ENCODE measurements at regions not wholly inside any gene's neighbourhood (a gene's known extent, or its start where the extent isn't known, plus 50 kb on each side); places are given as distances from the start of the nearest gene placed in this dataset.

DNA sequence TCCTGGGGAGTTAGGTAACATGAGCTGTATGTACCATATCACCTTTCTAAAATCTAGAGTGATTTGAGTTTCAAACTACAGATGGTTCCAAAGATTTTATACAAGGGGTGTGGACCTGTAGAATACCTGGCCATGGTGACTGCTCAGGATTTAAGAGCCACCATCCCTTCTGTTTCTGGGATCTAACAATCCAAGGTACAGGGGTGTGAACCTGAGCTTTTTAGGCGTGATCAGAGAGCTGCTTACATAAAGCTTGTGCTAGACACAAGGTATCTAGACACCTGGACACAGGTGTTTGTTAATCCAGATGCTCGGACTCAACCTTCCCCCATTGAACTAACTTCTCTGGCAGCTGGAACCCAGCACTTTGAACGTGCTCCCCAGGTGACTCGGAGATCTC, 516.4 kb downstream of the RPS24 start:
- no peak for DNase-seq

- no peak for DNase-seq
These were observed 517.1 kb downstream of the RPS24 start for GRCh38 chr10:78550716-78551115.

DNA sequence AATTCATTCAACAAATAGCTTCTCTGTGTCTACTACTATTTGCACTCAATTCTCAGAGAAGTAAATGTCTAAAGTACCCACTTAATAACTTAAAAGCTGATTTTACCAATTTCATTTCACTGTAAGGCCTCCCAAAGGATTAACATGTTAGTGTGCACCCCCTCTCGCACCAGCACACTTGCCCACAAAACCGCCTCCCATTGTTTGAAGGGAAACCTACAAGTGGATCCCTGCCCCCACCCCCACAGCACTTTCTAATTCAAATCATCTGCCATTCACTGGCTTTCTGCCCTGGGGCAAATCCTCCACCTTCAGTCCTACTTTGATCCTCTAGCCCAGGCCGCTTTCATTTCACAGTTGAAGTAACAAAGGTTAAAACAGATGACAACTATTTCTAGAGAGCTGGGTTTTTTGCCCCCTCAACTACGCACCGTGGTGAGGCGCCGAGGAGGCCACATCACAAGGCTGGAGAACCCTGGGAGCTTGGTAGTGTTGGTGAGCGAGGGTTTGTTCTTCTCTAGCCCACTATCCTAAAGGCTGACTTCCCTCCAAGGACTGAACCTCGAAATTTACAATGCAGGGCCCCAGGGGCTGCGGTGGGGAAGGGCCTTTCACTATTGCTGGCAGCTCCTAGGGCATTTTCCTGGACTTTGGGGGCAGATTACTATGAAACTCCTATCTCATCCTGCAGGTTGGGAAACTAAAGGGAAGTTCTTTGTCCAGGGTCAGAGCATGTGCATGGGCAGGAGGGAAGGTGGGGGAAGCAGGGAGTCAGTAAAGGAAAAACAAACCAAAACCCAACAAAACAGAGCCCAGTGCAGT, 517.4 kb upstream of the ZMIZ1 start:
- no peak for DNase-seq

DNA sequence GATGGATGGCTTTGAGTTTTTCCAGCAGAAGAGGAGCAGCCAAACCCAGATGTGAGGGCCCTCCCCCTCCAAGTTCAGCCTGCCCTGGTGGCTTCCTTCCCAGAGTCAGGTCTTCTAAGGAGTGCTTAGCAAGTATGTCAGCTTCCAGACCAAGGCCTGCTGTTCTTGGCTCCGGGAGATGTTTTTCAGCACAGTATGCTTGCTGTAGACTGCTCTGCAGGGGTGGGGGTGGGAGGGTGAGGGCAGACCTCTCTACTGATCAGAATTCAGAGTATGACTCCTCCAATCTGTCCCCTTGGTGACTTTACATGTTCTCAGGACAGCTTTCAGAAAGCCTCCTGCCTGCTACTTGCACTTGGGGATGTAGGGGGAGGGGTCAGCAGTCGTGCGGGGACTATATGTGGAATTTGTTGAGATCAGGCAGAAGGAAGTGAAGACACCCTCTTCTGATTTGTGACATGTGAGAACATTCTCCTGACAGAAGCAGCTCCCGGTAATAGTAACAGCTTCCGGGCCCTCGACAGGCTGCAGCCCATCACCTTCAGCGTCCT, 516.4 kb upstream of the ZMIZ1 start:
- DNase-seq = no peak

GRCh38 chr10:78553792-78554191, 515.0 kb upstream of the ZMIZ1 start:
- no peak for DNase-seq

- no peak for DNase-seq
These were observed 513.6 kb upstream of the ZMIZ1 start for GRCh38 chr10:78555128-78555527.

DNA sequence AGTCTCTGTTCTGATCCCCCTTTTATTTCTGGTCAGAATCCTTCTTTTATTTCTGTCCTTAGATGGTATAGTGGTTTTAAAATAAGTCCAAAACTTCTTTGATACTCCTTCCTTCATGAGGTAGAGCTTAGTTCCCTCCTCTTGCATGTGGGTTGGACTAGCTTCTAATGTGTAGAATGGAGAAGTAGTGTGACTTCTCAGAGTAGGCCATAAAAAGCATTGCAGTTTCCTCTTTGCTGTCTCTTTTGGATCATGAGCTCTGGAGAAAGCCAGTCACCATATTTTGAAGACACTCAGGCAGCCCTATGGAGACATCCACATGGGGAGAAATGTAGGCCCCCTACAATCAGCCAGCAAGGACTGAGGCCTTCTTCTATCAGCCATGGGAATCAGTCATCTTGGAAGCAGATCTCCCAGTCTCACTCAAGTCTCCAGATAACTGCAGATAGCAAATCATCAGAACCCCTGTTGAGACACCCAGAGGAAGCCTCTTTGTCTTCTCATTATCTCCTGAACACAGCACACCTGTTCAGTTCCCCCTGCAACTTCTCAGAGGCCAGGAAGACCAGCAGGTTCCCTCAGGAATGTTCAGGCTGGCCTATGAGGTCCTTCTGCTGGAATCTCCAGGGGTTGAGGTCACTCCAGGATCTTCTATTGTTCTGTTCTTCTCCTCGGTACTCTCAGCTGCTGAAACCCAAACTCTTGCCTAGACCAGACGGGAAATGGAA, 511.9 kb upstream of the ZMIZ1 start:
- no peak for DNase-seq

DNA sequence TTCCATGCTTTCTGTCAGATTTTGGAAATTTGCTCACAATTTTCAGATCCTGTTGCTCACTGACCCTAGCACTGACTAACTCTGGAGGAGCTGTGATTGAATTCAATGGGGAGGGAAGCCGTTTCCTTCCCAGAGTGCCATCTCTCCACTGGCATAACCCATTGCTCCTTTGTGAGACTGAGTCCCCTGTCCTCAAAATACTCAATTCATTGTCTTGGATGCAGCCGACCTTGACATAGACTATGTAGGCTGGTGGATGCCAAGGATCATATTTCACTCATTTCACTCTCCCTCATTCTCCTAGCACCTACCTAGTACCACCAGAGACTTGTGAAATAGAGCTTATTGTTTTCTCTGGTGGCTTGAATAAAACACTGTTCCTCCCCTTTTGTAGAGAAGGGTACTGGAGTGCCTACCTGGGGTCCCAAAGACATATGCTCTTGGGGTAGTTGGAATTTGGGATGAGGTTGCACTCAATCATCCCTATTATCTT, 511.3 kb upstream of the ZMIZ1 start:
- no peak for DNase-seq

GRCh38 chr10:78559661-78560340, 509.0 kb upstream of the ZMIZ1 start:
- DNase-seq = peak; percentile 44

- no peak for DNase-seq
These were observed 508.5 kb upstream of the ZMIZ1 start for GRCh38 chr10:78560341-78560688.

DNA sequence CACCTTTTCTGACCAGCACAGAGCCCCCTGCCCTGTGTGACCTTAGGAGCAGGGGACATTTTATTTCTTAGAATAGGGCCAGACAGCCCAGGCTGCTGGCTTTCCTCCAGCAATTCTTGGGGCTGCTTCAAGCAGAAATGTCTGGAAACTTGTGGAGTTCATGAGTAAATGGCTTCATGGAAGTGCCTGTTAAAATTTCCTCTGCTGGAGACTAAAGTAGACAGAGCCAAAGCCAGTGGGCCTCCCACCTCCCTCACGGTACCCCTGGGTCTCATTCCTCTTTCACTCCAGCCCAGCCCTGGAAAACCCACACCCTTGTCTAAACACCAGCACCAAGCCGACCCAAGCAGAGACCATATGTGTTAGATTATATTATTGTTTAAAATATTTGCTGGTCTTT, 505.5 kb upstream of the ZMIZ1 start:
- no peak for DNase-seq

- no peak for DNase-seq
These were observed 502.9 kb upstream of the ZMIZ1 start for GRCh38 chr10:78565841-78566240.

- DNase-seq = no peak
These were observed 502.3 kb upstream of the ZMIZ1 start for GRCh38 chr10:78566284-78567111.

DNA sequence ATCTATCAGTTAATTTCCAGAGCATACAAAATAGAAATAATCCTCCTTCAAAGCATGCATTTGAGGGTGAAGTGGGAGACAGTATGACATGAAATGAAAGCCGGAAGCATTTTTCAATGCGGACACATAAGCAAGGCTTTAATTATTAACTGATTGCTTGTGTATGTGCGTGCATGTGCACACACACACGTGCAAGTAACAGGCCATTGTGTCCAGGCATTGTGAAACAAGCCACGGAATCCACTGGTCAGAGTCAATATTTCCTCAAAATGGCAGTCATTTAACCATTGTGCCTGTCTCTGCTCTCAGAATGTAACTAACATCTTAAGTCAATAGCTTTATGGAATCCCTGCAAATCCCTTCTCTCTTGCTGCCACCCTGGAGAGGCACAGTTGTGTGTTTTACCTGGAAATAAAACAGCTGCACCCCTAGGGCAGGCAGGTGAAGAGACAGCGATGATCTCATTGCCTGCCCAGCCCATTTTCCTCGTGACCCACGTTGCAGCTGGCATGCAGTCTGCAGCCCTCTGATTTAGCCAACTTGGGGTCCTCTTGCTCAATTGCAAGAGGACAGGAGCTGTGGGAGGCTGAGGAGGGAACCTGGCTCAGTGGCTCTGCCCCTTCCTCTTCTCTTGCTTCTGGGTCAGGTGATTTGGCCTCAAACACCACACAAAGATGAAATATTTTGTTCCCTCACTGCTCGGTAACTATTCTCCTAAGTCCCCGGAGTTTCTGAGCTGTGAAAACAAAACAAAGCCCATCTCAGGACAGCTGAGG, 500.9 kb upstream of the ZMIZ1 start:
- peak; percentile 74 for DNase-seq

DNA sequence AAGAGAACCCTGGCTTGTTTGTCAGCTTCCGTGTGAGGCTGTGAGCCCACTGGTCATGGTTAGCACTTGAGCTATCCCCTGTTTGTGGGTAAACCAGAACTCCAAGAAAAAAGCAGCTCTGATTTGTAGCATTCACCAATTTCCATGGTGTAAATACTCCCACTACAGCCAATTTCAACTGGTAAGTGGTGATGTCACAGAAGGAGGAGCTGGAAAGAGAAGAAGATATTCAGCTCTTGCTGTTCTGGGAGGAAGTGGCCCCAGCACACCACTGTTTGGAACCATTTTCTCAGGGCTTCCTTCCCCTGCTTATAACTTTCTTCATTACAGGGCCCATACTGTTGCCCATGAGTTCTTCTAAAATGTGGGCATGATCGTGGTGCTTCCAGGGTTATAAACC, 500.1 kb upstream of the ZMIZ1 start:
- no peak for DNase-seq

- DNase-seq = no peak
These were observed 498.0 kb upstream of the ZMIZ1 start for GRCh38 chr10:78570633-78571235.

DNA sequence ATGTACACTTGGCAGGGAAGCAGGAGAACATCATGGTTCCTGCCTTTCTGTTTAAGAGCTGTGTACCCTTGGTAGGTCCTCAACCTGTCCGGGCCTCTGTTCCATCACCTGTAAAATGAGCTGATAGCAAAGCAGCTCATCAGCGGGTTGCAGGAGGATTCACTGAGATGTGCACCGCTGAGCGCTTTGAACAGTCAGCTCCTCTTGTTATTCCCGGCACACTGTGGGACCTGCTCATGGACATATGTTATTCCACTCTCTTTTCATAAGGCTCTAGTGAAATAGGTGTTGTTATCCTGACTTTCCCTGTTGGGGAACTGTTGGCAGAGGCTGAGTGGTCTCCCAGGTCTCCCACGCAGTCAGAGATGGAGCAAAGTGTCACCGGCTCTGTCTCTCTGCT, 497.5 kb upstream of the ZMIZ1 start:
- DNase-seq = no peak

DNA sequence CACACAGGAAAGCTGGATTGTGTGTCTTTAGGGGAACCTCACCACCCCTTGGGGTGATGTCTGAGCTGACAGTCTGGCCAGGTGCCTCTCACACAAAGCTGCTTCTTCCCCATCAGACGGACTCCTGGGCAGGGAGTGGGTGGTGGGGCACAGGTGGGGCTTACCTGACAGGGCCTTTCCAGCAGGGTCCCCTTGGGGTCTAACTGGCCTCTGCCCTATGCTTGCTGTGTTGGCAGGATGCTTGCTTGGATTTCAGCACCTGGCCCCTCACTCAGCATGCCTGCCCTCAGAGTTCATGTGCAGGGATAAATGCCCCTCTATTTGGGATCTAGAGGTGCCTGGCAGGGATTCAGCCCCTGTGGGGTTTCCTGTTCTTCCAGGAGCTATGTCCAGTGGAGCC, 496.9 kb upstream of the ZMIZ1 start:
- DNase-seq = no peak

DNA sequence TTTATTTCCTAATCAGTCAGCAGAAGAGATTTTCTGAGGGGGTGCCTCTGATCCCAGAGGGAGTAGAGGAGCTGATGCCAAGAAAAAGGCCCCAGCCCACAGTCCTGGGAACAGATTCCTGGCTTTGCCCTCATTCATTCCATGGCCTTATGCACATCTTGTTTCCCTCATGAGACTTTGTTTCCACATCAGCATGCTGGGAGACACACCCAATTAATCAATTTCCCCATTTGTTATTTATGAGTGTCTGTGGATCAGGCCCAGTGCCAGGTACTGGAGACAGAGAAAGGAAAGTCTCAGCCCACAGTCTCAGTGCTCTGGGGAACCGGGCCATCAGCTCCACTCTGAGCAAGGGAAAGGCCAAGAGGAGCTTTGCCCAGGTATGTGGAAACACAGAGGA, 496.2 kb upstream of the ZMIZ1 start:
- DNase-seq = no peak

DNA sequence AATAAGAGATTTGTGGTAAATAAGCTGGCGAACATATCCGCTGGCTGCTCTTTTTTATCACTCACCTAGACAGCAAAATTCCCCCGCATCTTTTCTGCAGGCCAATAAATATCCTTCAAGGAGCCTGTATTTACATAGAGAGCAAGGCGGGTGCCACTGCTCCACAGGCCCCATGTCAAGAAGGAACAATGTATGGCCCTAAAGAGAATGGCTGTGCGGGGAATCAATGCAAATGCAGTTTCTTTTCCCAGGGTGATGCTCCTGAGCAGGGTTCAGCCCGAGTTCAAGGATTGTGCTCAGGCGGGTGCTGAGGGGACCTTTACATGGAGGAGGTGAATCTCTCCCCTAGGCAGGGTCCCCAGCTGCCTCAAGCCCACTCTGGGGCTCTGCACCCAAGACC, 494.2 kb upstream of the ZMIZ1 start:
- no peak for DNase-seq

DNA sequence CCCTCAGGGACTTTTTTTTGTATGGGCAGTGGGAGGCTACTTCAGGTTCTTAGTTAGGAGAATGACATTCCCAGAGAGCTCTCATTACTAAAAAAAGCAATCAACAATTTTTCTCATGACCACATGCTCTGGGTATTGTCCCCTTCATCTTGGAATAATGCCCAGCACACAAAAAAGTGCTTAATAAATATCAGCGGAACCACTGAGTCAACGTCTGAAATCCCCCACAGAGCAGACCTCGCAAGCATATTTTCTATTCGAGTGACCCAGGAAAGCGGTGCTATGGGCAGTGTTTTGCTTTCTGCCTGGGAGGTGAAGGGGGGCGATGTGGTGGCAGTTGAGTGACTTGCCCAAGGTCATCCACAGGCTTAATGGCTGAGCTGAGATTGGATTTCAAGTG, 493.4 kb upstream of the ZMIZ1 start:
- no peak for DNase-seq
